ENCODE measurements at regions not wholly inside any gene's neighbourhood (a gene's known extent, or its start where the extent isn't known, plus 50 kb on each side); places are given as distances from the start of the nearest gene placed in this dataset.

GRCh38 chr14:49982082-49982481, 89.2 kb downstream of the ARF6 start:
- TF ChIP-seq CTCF (IDR thresholded peaks at IDR 0.05 in 4 of 5, conservative IDR thresholded peaks at IDR 0.05 in 1 of 5) = no peak
- no peak for TF ChIP-seq POLR2A (IDR thresholded peaks at IDR 0.05)

All from gastrocnemius medialis (tissue), 4 donors.